Activated naive CD4-positive, alpha-beta T cell treated with anti-CD3 and anti-CD28 coated beads, Interleukin-2, amount 50 U/mL, for 24 hours (primary cell): ENCODE measurements at regions not wholly inside any gene's neighbourhood (a gene's known extent, or its start where the extent isn't known, plus 50 kb on each side); places are given as distances from the start of the nearest gene placed in this dataset.
"Not testable (repeated sequence)": the region's sequence is repeated elsewhere in the genome, so short reads cannot be mapped to it uniquely, and the experiment has no call there.

Experiments used
- H3K27ac Mint-ChIP-seq: one replicate; pipeline ENCODE4 v1.8.0; 2021; ENCODE audit warnings: mild to moderate bottlenecking, mixed read lengths
- H3K27me3 Mint-ChIP-seq: one replicate; pipeline ENCODE4 v1.8.0; 2021; ENCODE audit warnings: mixed read lengths
- H3K36me3 Mint-ChIP-seq: one replicate; pipeline ENCODE4 v1.8.0; 2021; ENCODE audit warnings: mixed read lengths
- H3K4me1 Mint-ChIP-seq: one replicate; pipeline ENCODE4 v1.8.0; 2021; ENCODE audit warnings: mixed read lengths
- H3K4me3 Mint-ChIP-seq: one replicate; pipeline ENCODE4 v1.8.0; 2021; ENCODE audit warnings: mild to moderate bottlenecking, mixed read lengths
- H3K9me3 Mint-ChIP-seq: one replicate; pipeline ENCODE4 v1.8.0; 2021; ENCODE audit warnings: mixed read lengths

DNA sequence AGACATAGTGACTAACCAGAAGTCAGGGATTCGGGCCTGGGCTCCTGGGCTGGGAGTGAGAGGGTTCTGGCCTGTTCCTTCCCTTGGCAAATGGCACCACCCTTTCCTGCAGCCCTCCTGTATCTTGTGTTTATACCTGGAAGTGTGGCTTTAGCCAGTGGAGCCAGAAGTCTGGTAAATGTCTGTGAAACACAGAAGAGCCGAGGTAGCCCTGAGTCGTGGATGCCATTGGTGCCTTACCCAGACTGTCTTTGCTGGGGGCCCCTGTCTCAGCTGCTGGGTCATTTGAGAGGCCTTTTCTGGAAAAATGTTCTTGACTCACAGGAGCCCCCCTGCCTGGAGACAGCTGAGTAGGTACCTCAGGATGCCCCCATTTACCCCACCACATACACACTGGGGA is 95.7 kb upstream of the BASP1 start:
- Mint-ChIP-seq H3K27me3 (peaks cover 6% of the 10 kb centered on the region), H3K27ac (no peak overlapping the region), H3K4me3 (no peak overlapping the region), H3K36me3 (no peaks in the 10 kb centered on the region), H3K9me3 (no peaks in the 10 kb centered on the region), H3K4me1 (no peaks in the 10 kb centered on the region)

DNA sequence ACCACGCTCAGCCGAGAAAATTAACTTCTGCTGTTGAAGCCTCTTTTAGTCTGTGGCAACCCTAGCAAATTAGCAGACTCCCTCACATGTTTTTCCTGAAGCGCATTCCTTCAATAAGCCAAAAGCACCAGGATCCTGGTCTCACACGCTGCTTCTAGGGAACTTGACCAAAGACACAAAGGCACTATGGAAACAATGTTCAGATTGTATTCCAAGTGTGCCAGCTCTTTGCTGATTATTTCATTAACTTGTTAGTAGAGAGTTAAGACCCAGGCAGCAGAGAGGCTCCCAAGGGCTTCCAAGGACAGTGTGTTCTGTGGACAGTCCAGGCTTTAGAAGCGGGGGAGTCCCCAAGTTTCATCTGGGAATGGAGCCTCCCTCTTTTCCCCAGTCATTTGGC is 94.4 kb upstream of the BASP1 start:
- no peaks in the 10 kb centered on the region for H3K9me3 Mint-ChIP-seq
- no peaks in the 10 kb centered on the region for H3K36me3 Mint-ChIP-seq
- H3K4me3 Mint-ChIP-seq: no peak overlapping the region
- no peaks in the 10 kb centered on the region for H3K4me1 Mint-ChIP-seq
- no peak overlapping the region for H3K27ac Mint-ChIP-seq
- peaks cover 6% of the 10 kb centered on the region for H3K27me3 Mint-ChIP-seq

DNA sequence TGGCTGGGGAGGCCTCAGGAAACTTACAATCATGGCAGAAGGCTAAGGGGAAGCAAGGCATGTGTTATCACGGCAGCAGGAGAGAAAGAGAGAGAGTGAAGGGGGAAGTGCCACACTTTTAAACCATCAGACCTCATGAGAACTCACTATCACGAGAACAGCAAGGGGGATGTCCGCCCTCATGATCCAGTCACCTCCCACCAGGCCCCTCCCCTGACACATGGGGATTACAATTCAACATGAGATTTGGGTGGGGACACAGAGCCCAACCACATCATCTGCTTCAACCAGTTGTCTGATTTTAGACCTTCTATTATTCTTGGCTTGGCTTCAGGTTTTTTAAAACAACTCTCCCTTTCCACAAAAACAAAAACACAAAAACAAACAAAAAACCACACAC is 93.7 kb upstream of the BASP1 start:
- not testable (repeated sequence) for H3K36me3 Mint-ChIP-seq, H3K27ac Mint-ChIP-seq, H3K27me3 Mint-ChIP-seq, H3K4me1 Mint-ChIP-seq, H3K4me3 Mint-ChIP-seq, H3K9me3 Mint-ChIP-seq

DNA sequence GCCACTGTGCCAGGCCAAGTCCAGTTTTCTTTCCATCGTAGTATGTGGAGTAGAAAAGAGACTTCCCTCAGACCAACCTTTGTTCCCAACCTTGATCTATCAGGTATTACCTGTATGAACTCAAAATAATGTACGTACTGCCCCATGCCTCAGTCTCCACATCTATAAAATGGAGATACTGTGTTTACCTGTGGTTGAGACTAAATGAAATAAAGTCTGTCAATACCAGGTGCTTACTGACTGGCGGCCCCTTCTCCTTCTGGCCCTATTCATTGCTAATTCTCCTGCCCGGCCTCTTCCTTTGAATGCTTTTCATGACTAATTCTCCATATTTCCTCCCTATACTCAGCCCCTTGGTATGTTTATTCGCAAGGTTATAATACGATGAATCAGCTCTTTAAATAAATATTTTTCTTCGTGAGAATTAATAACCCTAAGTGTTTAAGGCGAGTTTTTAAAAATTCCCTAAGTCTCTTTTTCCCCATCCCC is 89.6 kb upstream of the BASP1 start:
- Mint-ChIP-seq H3K27ac (no peak overlapping the region), H3K9me3 (no peaks in the 10 kb centered on the region), H3K4me1 (peaks cover 5% of the 10 kb centered on the region), H3K4me3 (no peak overlapping the region), H3K36me3 (no peaks in the 10 kb centered on the region), H3K27me3 (peaks cover 1% of the 10 kb centered on the region)

DNA sequence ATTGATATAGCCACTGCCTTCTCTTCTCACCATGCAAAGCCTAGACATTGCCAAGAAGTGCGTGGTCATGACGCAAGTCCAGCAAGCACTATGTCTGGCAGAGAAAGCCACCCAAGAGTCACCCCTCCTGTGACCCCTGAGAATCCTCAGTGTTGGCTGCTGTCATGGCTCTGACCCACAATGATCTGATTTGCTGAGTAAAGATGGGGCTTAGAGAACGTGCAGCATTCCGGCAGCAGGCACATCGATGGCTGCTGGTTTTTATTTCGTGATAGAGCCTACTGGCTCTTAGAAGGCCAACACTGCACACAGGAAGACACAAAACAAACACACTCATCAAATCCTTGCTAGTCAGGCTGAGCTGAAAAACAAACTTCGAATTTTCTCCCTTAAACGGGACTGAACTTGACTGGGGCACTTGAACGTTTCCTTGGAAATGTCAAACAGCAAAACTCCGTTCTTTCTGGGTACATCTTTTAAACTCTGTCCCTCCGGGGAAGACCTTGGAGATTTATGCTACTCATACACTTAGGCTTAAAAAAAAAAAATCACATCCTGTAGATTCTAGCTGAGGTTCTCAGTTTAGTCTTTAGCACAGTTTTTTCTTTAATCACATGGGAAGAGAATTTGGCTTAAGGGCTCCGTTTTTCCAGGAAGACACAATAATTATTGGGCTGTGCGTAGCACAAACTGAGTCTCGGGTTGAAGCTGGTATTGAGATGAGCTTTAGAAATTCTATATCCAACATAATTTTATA is 88.2 kb upstream of the BASP1 start:
- peaks cover 5% of the 10 kb centered on the region for H3K4me1 Mint-ChIP-seq
- H3K36me3 Mint-ChIP-seq: no peaks in the 10 kb centered on the region
- H3K9me3 Mint-ChIP-seq: no peaks in the 10 kb centered on the region
- peaks cover 1% of the 10 kb centered on the region for H3K27me3 Mint-ChIP-seq
- H3K4me3 Mint-ChIP-seq: no peak overlapping the region
- H3K27ac Mint-ChIP-seq: no peak overlapping the region

DNA sequence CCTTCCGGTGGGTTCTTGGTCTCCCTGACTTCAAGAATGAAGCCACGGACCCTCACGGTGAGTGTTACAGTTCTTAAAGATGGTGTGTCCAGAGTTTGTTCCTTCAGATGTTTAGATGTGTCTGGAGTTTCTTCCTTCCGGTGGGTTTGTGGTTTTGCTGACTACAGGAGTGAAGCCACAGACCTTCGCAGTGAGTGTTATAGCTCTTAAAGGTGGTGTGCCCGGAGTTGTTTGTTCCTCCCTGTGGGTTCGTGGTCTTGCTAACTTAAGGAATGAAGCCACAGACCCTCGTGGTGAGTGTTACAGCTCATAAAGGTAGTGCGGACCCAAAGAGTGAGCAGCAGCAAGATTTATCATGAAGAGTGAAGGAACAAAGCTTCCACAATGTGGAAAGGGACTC is 87.1 kb upstream of the BASP1 start:
- not testable (repeated sequence) for H3K4me3 Mint-ChIP-seq, H3K27ac Mint-ChIP-seq, H3K36me3 Mint-ChIP-seq, H3K27me3 Mint-ChIP-seq, H3K9me3 Mint-ChIP-seq, H3K4me1 Mint-ChIP-seq

DNA sequence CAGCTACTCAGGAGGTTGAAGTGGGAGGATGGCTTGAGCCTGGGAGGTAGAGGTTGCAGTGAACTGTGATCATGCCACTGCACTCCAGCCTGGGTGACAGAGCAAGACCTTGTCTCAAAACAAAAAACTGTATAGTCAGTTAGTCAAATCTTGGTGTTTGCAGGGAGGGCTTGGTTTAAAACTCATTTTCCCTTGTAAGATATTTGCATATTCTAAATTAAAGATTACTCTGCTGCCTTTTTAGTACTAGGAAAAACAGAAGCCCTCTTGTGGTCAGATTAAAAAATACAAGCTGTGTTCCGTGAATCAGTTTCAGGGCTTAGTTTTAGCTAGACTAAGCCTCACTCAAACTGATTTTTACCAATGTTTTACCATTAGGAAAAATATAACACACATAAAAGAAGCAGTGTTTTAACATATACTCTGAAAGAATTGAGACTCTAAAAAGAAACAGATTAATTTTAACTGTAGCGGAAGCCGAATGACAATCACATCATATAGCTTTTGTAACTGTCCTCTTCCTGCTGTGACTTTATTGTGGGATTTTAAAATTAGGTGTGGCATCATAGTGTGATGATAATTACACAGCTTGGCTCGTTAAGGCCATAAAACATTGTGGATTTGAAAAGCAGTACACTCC is 84.9 kb upstream of the BASP1 start:
- H3K27ac Mint-ChIP-seq: no peak overlapping the region
- no peaks in the 10 kb centered on the region for H3K36me3 Mint-ChIP-seq
- peaks cover 5% of the 10 kb centered on the region for H3K4me1 Mint-ChIP-seq
- no peak overlapping the region for H3K4me3 Mint-ChIP-seq
- no peaks in the 10 kb centered on the region for H3K9me3 Mint-ChIP-seq
- peaks cover 1% of the 10 kb centered on the region for H3K27me3 Mint-ChIP-seq

DNA sequence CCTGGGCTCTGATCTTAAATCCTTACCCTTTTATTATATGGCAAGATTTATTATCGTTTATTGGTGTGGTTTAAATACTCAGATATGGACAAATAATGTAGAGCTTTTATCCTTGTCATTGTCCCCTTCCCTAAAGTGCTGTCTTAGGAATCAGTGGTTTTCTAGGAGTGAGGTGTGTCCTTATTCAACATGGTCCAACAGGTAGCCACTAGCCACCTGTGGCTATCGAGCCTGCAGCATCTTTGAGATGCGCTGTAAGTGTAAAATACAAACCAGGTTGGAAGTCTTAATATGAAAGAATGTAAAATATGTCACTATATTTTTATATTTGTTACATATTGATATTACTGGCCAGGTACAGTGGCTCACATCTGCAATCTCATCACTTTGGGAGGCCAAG is 82.4 kb upstream of the BASP1 start:
- Mint-ChIP-seq H3K4me1 (peaks cover 5% of the 10 kb centered on the region), H3K9me3 (no peaks in the 10 kb centered on the region), H3K4me3 (no peak overlapping the region), H3K27me3 (peaks cover 1% of the 10 kb centered on the region), H3K36me3 (no peaks in the 10 kb centered on the region), H3K27ac (no peak overlapping the region)

DNA sequence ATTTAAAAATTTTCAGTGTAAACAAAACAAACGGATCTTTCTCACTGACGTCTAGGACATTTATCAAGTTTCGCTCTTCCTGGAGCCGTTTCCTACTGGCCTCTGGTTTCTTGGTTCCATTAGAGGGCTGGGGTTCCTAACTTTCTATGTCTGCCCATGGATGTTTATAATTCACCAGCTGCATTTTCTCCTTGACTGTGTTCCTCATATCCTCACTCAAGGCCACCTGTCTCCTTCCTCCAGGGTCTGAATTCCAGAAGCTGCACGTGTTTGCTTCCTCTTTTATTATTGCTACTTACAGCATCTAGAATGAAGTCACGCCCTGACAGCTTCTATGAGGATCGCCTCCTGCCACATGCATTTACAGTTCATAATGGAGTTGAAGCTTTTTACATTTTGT is 74.1 kb upstream of the BASP1 start:
- no peaks in the 10 kb centered on the region for H3K36me3 Mint-ChIP-seq
- no peaks in the 10 kb centered on the region for H3K27me3 Mint-ChIP-seq
- no peak overlapping the region for H3K4me3 Mint-ChIP-seq
- H3K9me3 Mint-ChIP-seq: no peaks in the 10 kb centered on the region
- H3K27ac Mint-ChIP-seq: no peak overlapping the region
- H3K4me1 Mint-ChIP-seq: no peaks in the 10 kb centered on the region

DNA sequence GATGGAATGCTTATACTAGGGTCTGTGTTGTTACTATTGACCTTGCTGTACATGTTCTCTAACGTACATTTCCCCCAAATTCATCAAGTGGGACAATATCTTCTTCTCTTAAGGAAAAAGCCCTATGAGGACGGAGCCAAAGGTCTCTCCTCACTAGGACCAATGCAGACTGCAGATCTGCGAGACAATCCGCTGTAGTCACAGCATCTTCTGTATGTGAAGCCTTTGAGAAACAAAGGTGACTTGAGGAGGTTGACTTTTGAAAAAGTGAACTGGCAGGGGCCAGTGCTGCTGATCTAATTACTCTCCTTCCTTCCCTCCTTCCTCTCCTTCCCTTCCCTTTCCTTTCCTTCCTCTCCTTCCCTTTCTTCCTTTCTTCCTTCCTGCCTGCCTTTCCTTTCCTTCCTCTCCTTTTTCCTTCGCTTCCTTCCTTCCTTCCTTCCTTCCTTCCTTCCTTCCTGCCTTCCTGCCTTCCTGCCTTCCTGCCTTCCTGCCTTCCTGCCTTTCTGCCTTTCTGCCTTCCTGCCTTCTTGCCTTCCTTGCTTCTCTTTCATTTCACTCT is 71.1 kb upstream of the BASP1 start:
- Mint-ChIP-seq H3K9me3 (no peaks in the 10 kb centered on the region), H3K27me3 (no peaks in the 10 kb centered on the region), H3K4me1 (no peaks in the 10 kb centered on the region), H3K4me3 (no peak overlapping the region), H3K36me3 (no peaks in the 10 kb centered on the region), H3K27ac (no peak overlapping the region)

DNA sequence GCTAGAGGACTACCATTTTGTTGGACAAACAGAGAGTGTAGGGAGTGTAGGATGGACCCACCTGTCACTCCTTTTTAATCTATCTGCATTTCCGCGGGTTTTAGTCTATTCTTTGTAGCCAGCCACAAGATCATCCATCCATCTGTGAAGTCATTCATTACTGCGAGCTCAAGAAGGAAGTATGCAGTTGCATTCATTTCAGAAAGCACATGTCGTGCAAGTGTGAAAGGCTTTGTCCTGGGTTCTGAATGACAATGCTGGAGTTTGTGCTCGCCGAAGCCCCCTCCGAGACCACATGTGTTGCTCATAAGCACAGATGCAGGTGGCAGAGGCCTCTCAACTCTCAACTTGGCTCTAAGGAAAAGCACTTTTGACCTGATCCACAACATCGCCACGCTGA is 70.3 kb upstream of the BASP1 start:
- Mint-ChIP-seq H3K4me3 (no peak overlapping the region), H3K27me3 (no peaks in the 10 kb centered on the region), H3K4me1 (no peaks in the 10 kb centered on the region), H3K36me3 (no peaks in the 10 kb centered on the region), H3K9me3 (no peaks in the 10 kb centered on the region), H3K27ac (no peak overlapping the region)

DNA sequence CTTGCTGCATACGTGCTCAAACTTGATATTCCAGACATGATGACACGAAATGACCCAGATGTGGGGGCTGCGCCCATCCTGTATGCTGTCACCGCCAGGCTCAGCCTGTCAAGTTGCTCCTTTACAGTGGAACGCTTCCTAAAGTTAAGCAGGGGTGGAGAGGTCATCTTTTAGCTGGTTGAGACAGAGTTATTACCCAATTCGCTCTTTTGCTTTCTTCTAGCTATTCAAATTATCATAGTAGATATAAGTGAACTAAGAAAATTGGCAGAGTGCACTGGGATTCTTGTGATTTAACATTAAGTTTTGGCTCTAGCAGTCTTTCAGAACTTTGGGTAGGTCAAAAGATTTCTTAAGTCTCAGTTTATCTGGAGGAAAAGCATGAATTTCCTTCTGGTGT is 69.8 kb upstream of the BASP1 start:
- no peaks in the 10 kb centered on the region for H3K4me1 Mint-ChIP-seq
- H3K36me3 Mint-ChIP-seq: no peaks in the 10 kb centered on the region
- H3K27ac Mint-ChIP-seq: no peak overlapping the region
- no peak overlapping the region for H3K4me3 Mint-ChIP-seq
- H3K9me3 Mint-ChIP-seq: no peaks in the 10 kb centered on the region
- H3K27me3 Mint-ChIP-seq: no peaks in the 10 kb centered on the region

DNA sequence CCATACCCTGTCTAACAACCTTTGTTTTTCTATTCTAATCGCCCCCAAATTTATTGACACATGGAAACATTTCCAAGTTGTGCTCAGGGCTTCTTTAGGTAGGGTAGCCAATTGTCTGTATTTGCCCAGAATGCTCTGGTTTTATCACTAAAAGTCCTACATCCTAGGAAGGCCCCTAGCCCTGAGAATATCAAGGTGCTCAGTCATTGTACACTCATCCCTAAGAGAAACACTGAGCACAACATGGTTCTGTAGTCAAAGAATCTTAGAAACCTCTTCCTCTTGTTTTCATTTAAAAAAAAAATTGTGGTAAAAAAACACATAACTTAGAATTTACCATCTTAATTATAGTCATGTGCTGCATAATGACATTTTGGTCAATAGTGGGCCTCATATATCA is 69.0 kb upstream of the BASP1 start:
- Mint-ChIP-seq H3K36me3 (no peaks in the 10 kb centered on the region), H3K9me3 (no peaks in the 10 kb centered on the region), H3K27ac (no peak overlapping the region), H3K27me3 (no peaks in the 10 kb centered on the region), H3K4me1 (no peaks in the 10 kb centered on the region), H3K4me3 (no peak overlapping the region)

DNA sequence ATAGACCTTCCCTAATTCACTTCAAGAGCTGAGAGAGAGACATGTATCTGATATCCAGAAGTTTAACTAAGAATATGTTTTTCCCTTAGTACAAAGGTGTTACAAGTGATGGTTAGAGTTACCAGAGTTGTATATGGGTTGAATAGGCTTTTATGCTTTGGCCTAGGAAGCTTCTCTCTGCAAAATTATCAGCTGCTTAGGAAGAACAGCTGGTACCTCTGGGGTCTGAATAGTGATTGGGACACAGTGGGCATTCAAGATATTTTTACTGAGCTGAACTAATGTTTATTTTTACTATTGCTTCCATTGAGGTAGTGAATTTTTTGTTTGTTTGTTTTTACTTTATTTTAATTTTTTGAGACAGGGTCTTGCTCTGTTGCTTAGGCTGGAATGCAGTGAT is 67.6 kb upstream of the BASP1 start:
- Mint-ChIP-seq H3K4me3 (no peak overlapping the region), H3K27me3 (no peaks in the 10 kb centered on the region), H3K9me3 (no peaks in the 10 kb centered on the region), H3K4me1 (no peaks in the 10 kb centered on the region), H3K27ac (no peak overlapping the region), H3K36me3 (no peaks in the 10 kb centered on the region)

DNA sequence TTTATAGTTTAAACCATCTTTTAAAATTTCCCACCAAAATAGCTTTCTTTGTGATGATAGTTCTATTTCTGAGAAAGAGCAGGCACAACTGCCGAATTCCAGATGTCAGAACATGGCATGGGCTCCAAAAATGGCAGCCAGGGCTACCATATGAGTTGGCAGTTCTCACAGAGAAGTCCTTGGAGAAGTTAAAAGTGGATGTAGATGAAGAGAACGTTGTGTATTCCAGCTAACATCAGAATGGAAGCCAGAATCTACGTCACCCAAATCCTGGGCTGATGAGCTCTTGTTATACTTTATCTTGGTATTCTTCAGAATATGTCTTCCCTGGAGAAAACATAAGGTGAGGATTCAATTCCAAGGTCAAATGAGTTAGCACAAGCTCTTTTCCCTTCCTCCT is 66.9 kb upstream of the BASP1 start:
- H3K27me3 Mint-ChIP-seq: no peaks in the 10 kb centered on the region
- H3K9me3 Mint-ChIP-seq: no peaks in the 10 kb centered on the region
- no peaks in the 10 kb centered on the region for H3K4me1 Mint-ChIP-seq
- no peak overlapping the region for H3K4me3 Mint-ChIP-seq
- H3K36me3 Mint-ChIP-seq: no peaks in the 10 kb centered on the region
- H3K27ac Mint-ChIP-seq: no peak overlapping the region

DNA sequence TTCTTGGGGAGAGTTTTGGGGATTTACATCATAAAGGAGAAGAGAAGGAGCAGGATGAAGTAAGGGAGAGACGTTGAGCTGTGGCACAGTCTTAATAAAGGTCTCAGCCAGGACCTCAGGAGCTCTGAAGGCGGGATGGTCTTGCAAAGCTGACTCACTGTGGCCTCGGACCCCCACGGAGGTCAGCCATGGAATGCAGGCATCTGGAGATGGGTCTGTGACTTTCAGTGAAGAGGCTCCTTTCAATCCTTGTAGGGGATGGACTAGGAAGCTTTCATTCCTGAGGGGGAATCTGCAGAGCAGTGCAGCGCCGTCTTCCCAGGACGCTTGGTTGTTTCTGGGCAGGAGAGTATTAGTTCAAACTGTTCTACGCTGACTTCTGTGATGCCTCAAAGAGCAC is 65.7 kb upstream of the BASP1 start:
- H3K9me3 Mint-ChIP-seq: no peaks in the 10 kb centered on the region
- H3K36me3 Mint-ChIP-seq: no peaks in the 10 kb centered on the region
- H3K4me1 Mint-ChIP-seq: no peaks in the 10 kb centered on the region
- H3K4me3 Mint-ChIP-seq: no peak overlapping the region
- no peaks in the 10 kb centered on the region for H3K27me3 Mint-ChIP-seq
- no peak overlapping the region for H3K27ac Mint-ChIP-seq
